CD4-positive, alpha-beta T cell treated with Interleukin-4 for 4 hours (primary cell): ENCODE measurements at regions not wholly inside any gene's neighbourhood (a gene's known extent, or its start where the extent isn't known, plus 50 kb on each side); places are given as distances from the start of the nearest gene placed in this dataset.
"Not testable (repeated sequence)": the region's sequence is repeated elsewhere in the genome, so short reads cannot be mapped to it uniquely, and the experiment has no call there.

Source experiments
- DNase-seq: peaks from one replicate; pipeline ENCODE4 v3.0.0-alpha.2; 2020

- DNase-seq: not testable (repeated sequence)
These were observed 66.7 kb upstream of the SLITRK5 start for GRCh38 chr13:87604437-87604836.

DNA sequence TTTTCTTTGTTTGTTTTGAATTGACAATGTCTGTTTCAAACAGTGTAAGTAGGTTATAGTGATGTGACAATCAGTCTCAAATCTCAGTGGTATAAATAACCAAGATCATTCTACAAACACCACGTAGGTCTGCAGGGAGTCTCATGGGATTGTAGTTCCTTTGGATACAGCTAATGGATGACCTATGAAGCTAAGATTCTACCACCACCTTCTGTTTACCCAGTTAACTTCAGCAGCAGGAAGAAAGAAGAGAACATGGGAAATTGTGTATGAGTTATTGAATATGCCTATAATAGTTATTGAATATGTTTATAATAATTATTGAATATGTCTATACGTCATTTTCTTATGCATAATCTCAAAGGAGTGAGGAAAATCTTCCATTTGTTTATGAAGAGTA, 63.9 kb upstream of the SLITRK5 start:
- no peak for DNase-seq

- DNase-seq: no peak
These were observed 56.9 kb upstream of the SLITRK5 start for GRCh38 chr13:87614276-87614675.
